Gastroesophageal sphincter (tissue), 3 donors: ENCODE measurements at regions not wholly inside any gene's neighbourhood (a gene's known extent, or its start where the extent isn't known, plus 50 kb on each side); places are given as distances from the start of the nearest gene placed in this dataset.

Experiments
- EP300 ChIP-seq: sonication (generic); formaldehyde crosslinking; IDR thresholded peaks from one replicate; pipeline ENCODE4 v1.6.1; 2017; ENCODE audit warnings: antibody characterized with exemption, mild to moderate bottlenecking
- POLR2A ChIP-seq, 2 donors: fragments of 450-650 bp; IDR thresholded peaks; one replicate each; pipeline ENCODE4 v1.6.1; 2017; ENCODE audit warnings: antibody characterized with exemption in 2 of 2, mild to moderate bottlenecking in 2 of 2, moderate library complexity in 1 of 2
- POLR2AphosphoS5 ChIP-seq: sonication (generic); formaldehyde crosslinking; IDR thresholded peaks from one replicate; pipeline ENCODE4 v1.6.1; 2017; ENCODE audit warnings: antibody characterized with exemption
- TF ChIP-seq, protein P1 (sequence below), 4 experiments: fragments of 200-600 bp in 2 of 4; fragments of 450-650 bp in 2 of 4; sonication (generic) in 1 of 4; IDR thresholded peaks; one replicate each; pipeline ENCODE4 v1.5.1; 2017 to 2019; ENCODE audit warnings: antibody characterized with exemption in 4 of 4, mild to moderate bottlenecking in 2 of 4, moderate library complexity in 2 of 4

GRCh38 chr3:103083848-103084631, 649.2 kb downstream of the ZPLD1 start:
- TF ChIP-seq, protein P1, sequence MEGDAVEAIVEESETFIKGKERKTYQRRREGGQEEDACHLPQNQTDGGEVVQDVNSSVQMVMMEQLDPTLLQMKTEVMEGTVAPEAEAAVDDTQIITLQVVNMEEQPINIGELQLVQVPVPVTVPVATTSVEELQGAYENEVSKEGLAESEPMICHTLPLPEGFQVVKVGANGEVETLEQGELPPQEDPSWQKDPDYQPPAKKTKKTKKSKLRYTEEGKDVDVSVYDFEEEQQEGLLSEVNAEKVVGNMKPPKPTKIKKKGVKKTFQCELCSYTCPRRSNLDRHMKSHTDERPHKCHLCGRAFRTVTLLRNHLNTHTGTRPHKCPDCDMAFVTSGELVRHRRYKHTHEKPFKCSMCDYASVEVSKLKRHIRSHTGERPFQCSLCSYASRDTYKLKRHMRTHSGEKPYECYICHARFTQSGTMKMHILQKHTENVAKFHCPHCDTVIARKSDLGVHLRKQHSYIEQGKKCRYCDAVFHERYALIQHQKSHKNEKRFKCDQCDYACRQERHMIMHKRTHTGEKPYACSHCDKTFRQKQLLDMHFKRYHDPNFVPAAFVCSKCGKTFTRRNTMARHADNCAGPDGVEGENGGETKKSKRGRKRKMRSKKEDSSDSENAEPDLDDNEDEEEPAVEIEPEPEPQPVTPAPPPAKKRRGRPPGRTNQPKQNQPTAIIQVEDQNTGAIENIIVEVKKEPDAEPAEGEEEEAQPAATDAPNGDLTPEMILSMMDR (IDR thresholded peaks at IDR 0.05) = no peak
- TF ChIP-seq POLR2A (IDR thresholded peaks at IDR 0.05) (no peak), EP300 (no peak), POLR2AphosphoS5 (no peak)
